Upper lobe of left lung (tissue), 4 donors: ENCODE measurements at regions not wholly inside any gene's neighbourhood (a gene's known extent, or its start where the extent isn't known, plus 50 kb on each side); places are given as distances from the start of the nearest gene placed in this dataset.

ENCODE experiments used
- CTCF ChIP-seq, 6 experiments: fragments of 450-650 bp in 4 of 6; fragments of 200-600 bp in 2 of 6; sonication (generic) in 2 of 6; IDR thresholded peaks; one replicate each; pipeline ENCODE4 v1.5.1; 2016 to 2019; ENCODE audit warnings: antibody characterized with exemption in 6 of 6
- POLR2A ChIP-seq, 4 donors: fragments of 450-650 bp; IDR thresholded peaks; one replicate each; pipeline ENCODE4 v1.5.1; 2016 to 2017; ENCODE audit warnings: antibody characterized with exemption in 4 of 4, mild to moderate bottlenecking in 2 of 4

GRCh38 chr3:102979191-102979590 lies 544.4 kb downstream of the ZPLD1 start:
- TF ChIP-seq CTCF (IDR thresholded peaks at IDR 0.05) = no peak
- no peak for TF ChIP-seq POLR2A (IDR thresholded peaks at IDR 0.05)
